HG02759 (cell line): ENCODE measurements at regions not wholly inside any gene's neighbourhood (a gene's known extent, or its start where the extent isn't known, plus 50 kb on each side); places are given as distances from the start of the nearest gene placed in this dataset.

Source experiments
- ATAC-seq: cut with Tn5 transposase; IDR thresholded peaks from one replicate; pipeline ENCODE4 v1.9.1; 2021; ENCODE audit warnings: mild to moderate bottlenecking, moderate library complexity; ENCODE audit not compliant: unreplicated experiment

DNA sequence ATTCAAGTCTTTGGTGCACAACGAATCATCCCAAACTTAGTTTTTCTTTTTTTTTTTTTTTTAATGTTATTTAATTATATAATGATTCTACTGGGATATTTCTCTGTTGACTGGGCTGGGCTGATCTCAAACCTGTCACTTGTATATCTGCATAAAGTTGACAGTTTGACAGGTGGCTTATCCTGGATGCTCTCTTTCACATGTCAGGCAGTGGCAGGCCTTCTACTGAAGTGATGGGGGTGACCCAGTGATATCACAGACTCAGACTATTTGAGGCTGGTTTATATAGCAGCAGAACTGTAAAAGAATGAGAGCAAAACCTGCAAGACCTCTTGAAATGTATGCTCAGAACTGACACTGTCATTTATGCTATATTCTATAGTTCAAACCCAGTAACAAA is 1813.5 kb upstream of the CDH6 start:
- ATAC-seq: no peak

DNA sequence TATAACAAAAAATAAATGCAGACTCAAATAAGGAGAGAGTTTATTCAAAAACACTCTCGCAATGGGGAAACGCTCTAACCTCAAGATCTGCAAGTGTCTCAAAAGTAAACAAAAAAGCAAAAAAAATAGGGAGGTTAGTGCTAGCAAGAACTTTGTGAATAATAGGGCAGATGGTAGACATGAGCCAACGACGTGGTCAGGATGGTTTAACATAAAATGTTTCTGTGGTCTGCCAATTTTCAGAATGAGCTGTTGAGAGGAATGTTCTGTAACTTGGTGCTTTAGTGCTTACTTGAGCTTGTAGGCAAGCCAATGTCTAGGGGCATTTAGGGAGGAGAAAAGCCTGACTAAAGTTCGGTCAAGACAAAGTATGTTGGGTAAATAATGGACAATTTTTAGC is 1813.9 kb upstream of the CDH6 start:
- ATAC-seq: no peak

DNA sequence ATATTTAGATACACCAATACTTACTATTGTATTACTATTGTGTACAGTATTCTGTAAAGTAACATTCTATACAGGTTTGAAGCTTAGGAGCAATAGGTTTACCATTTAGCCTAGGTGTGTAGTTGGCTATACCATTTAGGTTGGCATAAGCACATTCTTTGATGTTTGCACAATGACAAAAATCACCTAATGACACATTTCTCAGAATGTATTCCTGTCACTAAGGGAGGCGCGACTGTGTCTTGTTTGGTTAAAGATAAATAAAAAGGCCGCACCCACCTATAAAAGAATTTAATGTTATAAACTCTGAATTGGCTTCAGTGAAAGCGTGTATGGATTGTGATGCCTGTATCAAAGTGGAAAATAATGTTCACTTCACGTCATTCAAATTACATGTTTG is 1815.4 kb upstream of the CDH6 start:
- no peak for ATAC-seq

DNA sequence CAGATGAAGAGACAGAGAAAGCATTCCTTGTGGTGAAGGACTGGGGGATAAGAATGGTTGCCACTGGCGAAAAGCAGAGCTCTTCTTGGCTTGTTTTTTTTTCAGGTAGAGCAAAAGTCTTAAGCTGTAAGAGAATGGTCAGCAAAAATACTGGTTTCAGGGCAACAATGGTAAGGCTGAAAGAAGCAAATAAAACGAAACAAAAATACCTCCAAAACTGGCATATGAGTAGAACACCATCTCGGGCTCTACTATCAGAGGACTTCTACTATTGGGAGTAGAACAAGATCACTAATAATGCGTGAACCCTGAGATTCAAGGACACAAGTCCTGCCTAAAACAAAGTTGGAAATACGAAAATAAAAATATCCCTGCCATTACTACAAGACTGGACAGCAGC is 1823.2 kb upstream of the CDH6 start:
- no peak for ATAC-seq

DNA sequence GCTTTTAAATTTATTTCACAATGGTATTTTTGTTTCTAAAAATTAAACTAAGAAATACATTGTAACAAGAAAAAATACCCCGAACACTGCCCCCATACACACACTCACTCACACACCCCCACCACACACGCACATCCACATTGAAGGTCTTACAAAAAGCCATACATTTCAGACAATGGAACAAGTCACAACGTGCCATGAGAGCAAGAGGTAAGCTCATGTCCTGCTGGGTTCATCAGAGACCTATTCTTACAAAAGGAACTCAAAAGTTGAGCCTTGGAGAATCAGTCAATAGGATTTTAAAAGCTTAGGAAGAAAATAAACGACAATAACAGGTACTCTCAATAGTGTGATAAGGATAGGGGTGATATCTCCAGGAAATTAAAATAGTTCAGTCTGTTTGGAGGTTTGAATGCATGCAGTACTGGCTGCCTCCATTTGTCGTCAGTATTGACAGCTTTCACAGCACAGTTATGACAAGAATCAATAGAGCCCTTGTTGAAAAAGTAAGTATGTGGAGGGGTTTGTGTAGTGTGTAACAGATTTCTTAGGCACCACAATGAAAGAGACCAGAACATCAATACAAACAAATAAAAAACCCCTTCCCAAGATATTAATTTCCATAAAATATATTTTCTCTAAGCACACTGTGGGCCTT is 1826.2 kb upstream of the CDH6 start:
- no peak for ATAC-seq

DNA sequence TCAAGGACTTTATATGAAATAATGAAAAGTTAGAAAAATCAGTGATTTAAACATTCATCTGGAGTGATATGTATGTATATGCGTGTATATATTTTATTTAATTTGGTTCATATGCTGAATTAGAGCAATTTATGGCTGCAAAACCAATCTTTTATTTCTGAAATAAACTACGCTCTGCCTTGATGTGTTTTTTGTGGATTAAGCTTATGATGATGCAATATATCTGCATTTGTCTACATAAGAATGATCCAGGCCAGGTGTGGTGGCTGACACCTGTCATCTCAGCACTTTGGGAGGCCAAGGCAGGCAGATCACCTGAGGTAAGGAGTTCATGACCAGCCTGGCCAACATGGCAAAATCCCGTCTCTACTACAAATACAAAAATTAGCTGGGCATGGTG is 1842.3 kb upstream of the CDH6 start:
- no peak for ATAC-seq

DNA sequence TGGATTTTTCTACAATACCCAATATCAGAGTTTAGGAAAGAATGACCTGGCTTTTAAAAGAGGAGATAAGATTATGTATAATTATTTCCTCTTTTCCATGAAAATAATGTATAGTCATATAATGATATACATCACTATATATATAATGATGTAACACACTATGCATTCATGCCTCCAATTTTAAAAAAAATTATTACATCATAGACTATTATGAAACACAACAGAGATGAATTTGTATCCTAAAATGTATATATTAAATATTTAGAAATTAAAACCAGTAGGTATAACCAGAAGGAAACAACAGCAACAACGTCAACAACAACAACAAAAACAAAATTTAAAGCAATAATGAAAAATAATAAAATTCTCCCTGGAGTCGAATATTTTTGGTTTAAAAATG is 1856.5 kb upstream of the CDH6 start:
- ATAC-seq: no peak

DNA sequence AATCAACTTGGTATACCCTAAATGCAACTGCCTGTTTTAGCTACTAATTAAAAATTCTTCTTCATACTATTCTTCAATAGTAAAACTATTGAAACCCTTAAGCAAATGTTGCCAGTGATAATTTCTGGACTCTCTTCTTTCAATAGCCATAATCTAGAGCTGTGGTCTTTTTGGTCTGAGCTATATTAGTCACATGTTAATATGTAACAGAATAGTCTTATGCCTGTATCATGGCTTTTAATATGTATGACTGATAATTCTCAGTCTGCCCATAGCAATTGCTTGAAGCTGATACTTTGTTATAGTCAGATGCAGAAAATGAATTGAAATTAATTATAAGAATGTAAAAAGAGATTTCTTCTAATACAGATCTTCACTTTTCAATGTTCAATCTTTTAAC is 1871.9 kb upstream of the CDH6 start:
- no peak for ATAC-seq

DNA sequence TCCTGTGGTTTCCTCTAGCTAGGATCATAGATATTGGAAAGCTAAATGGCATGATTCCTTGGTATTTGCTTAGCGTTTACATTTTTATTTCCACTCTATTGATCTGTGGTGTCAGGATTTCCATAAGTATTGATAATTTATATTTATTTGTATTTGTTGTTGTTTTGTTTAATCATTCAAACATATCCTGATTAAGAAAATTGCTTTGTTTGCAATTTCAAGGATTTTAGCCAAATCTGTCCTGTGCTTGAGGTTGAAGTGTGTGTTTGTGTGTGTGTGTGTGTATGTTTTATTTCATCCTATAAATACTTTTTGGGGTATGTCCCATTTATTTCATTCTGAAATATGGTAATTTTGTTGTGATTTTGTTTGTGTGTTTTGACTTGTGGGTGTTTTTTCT is 1884.1 kb upstream of the CDH6 start:
- ATAC-seq: no peak

DNA sequence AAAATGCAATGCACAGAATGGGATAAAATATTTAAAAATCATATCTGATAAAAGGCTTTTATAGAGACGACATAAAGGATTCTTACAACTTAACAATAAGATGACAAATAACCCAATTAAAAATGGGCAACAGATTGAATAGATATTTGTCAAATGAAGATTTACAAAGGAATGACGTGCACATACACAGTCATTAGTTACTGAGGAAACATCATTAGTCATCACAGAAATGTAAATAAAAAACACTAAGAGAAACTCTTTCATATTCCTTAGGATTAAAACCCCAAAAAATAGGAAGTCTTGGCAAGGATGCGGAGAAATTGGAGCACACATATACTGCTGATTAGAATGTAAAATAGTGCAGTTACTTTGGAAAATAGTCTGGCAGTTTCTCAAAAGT is 1886.0 kb upstream of the CDH6 start:
- no peak for ATAC-seq

DNA sequence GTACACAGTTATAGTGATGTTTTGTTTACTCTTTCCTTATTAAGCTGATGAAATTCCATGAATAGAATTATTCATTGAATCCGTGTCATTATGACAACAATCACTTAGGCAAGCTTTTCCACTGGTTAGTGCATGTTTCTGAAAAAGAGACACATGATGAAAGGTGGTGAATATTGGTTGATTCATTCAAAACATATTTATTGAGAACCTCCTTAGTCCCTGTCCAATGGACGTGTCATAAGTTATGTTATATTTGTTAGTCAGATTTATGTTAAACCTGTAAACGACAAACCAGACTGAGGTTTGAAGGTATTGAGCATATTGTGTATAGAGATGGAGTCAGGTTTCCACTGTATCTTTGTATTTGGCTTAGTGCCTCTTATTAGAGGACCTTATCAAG is 1888.9 kb upstream of the CDH6 start:
- ATAC-seq: no peak

DNA sequence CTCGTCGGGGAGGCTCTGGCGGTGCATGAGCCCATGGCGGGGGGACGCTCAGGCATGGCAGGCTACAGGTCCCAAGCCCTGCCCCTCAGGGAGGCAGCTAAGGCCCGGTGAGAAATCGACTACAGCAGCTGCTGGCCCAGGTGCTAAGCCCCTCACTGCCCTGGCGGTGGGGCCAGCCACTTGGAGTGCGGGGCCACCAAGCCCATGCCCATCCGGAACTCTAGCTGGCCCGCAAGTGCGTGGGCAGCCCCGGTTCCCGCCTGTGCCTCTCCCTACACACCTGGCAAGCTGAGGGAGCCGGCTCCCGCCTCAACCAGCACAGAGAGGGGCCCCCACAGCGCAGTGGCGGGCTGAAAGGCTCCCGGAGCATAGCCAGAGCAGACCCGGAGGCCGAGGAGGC is 1896.9 kb upstream of the CDH6 start:
- ATAC-seq: no peak

DNA sequence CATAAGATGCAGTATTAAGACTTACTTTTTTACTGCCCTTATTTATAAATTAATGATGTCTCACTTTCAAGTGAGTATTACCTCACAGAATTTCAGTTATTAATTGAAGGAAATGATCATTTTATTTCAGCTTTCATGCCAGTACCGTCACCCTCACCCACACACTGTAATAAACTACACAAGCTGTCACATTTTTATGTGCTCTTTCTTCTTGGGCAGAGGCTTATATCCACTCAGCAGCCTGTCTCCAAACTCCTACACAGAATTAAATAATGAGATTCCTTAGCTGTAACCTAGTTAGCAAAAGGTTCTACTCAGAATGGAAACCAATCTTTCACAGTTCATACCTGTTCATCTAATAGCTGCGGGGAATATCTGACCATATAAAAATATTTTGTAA is 1915.8 kb upstream of the CDH6 start:
- ATAC-seq: no peak

DNA sequence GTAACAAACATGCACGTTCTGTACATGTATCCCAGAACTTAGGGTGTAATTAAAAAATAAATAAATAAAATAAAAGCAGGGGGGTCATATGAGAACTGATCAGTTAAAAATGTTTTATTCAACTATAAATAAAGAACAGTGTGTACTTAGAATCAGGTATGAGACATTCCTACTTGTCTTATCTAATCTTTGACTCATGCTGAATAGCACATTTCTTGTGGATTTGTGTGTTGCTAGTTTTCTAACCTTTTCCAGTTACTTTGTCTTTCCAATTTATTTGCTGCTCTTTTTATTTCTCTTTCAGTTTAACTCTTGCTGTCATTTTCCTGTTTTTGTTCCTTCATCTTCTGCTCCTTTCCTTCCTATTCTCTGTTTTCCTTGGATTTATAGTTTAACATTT is 1917.1 kb upstream of the CDH6 start:
- ATAC-seq: no peak

DNA sequence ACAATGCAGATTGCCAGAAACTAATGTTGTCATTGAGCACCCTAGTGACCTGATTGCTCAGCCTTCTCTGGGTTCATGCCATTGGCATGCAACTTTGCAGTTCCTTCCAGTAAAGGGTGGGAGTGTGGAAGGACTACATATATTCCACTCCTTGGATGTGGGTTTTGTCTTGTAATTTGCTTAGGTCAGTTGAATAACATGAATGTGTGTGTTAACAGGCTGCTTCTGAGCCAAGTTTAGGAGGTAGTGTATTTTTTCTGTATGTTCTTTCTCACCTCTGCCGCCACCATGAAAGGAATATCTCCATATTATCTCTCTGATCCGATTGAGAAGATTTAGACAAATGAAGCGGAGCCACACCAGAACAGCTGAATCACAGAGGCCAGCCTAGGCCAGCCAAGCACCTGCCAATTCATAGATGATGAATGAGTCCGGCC is 1929.6 kb upstream of the CDH6 start:
- no peak for ATAC-seq

DNA sequence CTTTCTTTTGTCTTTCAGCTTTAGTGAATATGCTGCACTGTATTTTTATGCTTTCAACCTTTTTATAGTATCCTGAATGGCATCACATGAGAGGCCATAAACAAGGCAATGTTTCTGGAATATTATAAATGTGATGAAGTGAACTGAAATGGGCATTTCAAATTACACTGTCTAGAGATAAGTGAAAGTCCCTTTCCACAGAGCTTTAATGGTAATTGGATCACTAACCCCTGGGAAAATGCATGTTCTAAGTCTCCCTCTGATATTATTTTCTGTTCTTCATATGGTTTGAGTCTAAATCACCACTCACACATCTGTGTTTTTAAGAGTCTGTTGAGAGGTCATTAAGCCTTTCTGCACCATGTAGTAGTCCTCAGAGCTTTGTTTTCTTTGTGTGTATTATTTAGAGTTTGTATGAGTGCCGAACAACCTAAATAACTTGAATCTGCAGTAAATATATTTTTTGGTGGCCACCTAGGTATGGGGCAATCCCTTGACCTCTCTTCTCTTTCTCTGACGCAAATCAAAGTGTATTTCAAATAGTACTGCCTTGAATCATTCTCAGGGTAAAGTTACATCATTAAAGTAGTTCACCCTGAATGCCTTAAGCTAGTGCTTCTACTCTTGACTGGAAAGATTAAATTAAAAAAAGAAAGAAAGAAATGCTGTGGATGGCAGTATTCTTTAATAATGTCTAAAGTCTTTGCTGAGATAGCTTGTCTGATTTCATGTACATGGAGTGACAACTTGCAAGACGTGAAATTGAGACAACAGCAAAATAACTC is 1931.0 kb upstream of the CDH6 start:
- ATAC-seq: no peak

DNA sequence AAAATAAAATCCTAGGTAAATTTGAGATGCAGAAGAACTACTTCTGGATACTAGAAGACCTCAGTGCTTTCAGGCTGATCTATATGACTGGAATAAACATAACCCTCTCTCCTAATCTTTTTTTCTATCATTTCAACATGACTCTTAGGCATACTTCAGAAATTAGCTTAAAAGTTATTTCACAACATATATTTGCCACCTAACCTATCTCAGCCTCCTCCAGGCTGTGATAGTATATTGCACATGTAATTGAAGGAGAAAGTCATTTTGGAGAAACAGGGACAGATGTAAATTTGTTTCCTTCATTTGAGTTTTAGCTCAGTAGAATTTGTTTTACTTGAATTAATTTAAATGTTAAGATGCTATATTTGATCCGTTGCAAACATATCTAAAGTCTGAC is 1932.3 kb upstream of the CDH6 start:
- ATAC-seq: no peak

DNA sequence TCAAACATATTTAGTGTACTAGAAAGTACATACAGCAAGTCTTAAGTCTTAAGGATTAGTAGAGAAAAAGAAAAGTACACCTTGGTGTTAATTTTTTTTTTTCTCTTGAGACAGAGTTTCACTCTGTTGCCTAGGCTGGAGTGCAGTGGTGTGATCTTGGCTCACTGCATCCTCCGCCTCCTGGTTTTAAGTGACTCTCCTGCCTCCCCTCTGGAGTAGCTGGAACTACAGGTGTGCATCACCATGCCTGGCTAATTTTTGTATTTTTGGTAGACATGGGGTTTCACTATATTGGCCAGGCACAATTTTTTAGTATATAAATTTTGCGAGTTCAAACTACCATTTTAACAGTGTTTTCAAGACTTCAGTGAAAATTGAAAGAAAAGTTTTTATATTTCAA is 1941.1 kb upstream of the CDH6 start:
- no peak for ATAC-seq

DNA sequence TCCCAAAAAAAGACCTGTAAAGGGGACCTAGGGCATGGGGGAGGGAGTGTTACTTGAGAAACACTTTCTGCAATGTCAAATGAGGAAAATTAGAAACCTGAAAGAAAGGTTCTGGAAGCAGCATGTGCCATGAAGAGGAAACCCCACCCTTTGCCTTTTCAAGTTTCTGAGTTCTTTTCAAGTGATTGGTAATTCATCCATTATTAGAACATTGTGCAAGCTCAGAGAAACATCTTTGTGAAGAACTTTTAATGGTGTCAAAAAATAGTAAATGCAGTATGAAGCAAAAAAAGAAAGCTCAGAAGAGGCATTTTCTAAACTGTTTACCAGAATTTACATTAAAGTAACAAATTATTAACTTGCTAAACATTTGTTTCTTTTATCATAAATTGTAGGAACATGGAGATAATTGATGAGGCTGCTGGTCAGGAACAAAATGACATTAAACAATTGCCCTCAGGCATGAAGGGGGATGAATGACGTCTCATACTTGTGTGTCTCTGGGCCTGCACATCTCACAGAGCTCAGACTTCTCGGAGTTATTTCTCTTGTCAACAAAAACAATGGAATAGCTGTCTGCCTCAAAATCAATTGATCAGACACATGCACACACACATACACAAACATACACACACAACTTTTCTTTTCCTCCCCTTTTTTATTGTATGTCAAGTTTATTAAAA is 1946.0 kb upstream of the CDH6 start:
- no peak for ATAC-seq

DNA sequence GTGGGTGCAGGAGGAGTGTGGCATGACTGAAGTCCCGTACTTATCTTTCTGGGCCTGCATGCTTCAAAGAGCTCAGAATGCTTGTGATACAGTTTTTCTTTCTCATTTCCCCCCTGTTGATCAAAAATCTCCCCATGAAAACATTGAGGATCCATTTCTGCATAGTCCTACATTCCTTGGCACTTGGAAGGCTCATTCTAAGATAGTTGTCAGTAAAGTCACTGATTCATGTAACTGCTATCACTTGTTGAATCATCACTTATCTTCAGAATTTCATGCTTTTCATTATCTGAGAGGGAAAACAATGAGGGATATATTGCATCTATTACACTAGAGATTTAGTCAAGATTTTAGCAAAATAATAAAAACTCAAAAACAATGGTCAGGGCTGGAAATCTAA is 1953.1 kb upstream of the CDH6 start:
- ATAC-seq: no peak

DNA sequence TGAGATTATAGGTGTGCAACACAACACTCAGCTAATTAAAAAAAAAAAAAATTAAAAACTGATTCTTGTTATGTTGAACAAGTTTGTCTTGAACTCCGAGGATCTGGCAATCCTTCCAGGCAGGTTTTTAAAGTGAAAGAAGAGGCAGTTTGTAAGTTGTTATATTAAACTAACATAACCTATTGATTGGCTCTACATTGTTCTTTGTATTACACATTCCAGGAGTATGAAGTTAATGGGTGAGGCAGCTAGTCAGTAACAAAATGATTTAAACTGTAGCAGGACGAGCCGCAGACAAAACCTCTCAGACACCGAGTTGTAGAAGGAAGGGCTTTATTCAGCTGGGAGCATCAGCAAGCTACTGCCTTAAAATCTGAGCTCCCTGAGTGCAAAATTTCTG is 1953.9 kb upstream of the CDH6 start:
- no peak for ATAC-seq

DNA sequence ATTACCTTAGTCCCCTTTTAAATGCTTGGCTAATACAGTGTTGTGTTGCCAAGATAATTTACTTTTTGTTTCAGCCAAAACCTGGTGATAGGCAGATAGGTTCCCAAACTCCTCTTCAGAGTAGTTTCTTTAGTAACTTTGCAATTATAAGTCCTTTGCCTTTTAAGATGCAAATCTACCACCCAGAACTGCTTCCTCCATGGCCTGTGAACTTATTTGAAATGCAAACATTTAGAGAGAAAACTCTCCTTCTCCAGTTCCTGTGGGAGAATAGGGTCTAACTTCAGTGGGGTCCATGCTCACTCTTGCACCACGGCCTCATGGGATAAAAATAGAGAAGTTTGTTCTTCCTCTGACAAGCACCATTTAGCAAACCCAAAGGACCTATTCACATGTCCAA is 1955.4 kb upstream of the CDH6 start:
- no peak for ATAC-seq
